ENCODE measurements at regions not wholly inside any gene's neighbourhood (a gene's known extent, or its start where the extent isn't known, plus 50 kb on each side); places are given as distances from the start of the nearest gene placed in this dataset.

DNA sequence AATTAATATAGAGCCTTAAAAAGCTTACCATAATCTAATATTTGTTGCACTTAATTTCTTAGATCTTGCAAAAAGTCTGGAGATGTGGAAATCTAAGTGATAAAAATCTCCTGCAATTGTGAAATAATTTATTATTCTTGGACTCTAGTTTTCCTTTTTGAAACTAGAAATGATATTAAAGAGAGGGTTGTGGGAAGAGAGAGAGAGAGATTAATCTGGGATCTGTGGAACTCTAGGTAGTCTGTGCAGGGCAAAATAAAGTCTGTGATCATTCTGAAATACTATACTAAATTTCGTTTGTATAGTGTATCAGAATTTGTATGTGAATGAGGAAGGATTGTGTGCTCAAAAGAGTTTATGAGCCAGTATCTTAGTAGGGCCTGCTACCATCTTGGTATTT, 692.3 kb downstream of the RWDD3 start (continued):
- TF ChIP-seq, protein P1, sequence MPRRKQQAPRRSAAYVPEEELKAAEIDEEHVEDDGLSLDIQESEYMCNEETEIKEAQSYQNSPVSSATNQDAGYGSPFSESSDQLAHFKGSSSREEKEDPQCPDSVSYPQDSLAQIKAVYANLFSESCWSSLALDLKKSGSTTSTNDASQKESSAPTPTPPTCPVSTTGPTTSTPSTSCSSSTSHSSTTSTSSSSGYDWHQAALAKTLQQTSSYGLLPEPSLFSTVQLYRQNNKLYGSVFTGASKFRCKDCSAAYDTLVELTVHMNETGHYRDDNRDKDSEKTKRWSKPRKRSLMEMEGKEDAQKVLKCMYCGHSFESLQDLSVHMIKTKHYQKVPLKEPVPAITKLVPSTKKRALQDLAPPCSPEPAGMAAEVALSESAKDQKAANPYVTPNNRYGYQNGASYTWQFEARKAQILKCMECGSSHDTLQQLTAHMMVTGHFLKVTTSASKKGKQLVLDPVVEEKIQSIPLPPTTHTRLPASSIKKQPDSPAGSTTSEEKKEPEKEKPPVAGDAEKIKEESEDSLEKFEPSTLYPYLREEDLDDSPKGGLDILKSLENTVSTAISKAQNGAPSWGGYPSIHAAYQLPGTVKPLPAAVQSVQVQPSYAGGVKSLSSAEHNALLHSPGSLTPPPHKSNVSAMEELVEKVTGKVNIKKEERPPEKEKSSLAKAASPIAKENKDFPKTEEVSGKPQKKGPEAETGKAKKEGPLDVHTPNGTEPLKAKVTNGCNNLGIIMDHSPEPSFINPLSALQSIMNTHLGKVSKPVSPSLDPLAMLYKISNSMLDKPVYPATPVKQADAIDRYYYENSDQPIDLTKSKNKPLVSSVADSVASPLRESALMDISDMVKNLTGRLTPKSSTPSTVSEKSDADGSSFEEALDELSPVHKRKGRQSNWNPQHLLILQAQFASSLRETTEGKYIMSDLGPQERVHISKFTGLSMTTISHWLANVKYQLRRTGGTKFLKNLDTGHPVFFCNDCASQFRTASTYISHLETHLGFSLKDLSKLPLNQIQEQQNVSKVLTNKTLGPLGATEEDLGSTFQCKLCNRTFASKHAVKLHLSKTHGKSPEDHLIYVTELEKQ (CRISPR knock-in tag; IDR thresholded peaks at IDR 0.05) = no peak
- TF ChIP-seq HNRNPH1 (optimal IDR thresholded peaks at IDR 0.05; ENCODE audit: low read depth, low read length) (no peak), EHMT2 (IDR thresholded peaks at IDR 0.05) (no peak), ELF1 (tag; IDR thresholded peaks at IDR 0.05) (no peak), PTBP1 (IDR thresholded peaks at IDR 0.05; ENCODE audit: low read depth, low read length) (no peak), PHB (CRISPR knock-in tag; IDR thresholded peaks at IDR 0.05) (no peak), SIX5 (IDR thresholded peaks at IDR 0.05; ENCODE audit: borderline replicate concordance in 1 of 2, insufficient read depth in 1 of 2, low read depth in 1 of 2, low read length in 2 of 2) (no peak), SRSF7 (optimal IDR thresholded peaks at IDR 0.05; ENCODE audit: low read depth, low read length) (no peak), TSC22D4 (tag; IDR thresholded peaks at IDR 0.05) (no peak), POLR2G (IDR thresholded peaks at IDR 0.05; ENCODE audit: low read depth, low read length) (no peak), XRCC3 (IDR thresholded peaks at IDR 0.05) (no peak), ZNF197 (CRISPR knock-in tag; IDR thresholded peaks at IDR 0.05; ENCODE audit: low read depth) (no peak), MECOM (CRISPR knock-in tag; IDR thresholded peaks at IDR 0.05) (no peak)
- TF ChIP-seq, protein P2, sequence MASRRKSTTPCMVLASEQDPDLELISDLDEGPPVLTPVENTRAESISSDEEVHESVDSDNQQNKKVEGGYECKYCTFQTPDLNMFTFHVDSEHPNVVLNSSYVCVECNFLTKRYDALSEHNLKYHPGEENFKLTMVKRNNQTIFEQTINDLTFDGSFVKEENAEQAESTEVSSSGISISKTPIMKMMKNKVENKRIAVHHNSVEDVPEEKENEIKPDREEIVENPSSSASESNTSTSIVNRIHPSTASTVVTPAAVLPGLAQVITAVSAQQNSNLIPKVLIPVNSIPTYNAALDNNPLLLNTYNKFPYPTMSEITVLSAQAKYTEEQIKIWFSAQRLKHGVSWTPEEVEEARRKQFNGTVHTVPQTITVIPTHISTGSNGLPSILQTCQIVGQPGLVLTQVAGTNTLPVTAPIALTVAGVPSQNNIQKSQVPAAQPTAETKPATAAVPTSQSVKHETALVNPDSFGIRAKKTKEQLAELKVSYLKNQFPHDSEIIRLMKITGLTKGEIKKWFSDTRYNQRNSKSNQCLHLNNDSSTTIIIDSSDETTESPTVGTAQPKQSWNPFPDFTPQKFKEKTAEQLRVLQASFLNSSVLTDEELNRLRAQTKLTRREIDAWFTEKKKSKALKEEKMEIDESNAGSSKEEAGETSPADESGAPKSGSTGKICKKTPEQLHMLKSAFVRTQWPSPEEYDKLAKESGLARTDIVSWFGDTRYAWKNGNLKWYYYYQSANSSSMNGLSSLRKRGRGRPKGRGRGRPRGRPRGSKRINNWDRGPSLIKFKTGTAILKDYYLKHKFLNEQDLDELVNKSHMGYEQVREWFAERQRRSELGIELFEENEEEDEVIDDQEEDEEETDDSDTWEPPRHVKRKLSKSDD (conservative IDR thresholded peaks at IDR 0.05; ENCODE audit: low read length) = no peak
